Heart right ventricle (tissue), 16 donors: ENCODE measurements at regions not wholly inside any gene's neighbourhood (a gene's known extent, or its start where the extent isn't known, plus 50 kb on each side); places are given as distances from the start of the nearest gene placed in this dataset.
"Not testable (repeated sequence)": the region's sequence is repeated elsewhere in the genome, so short reads cannot be mapped to it uniquely, and the experiment has no call there.

Experiments
- ATAC-seq, 8 donors: fragments of 200-7000 bp; cut with Tn5 transposase; one replicate each; pipeline ENCODE4 v1.9.1; 2020; ENCODE audit warnings: mild to moderate bottlenecking in 8 of 8, moderate library complexity in 8 of 8, moderate number of reproducible peaks in 1 of 8
- DNase-seq, 2 donors: peaks; one replicate each; pipeline ENCODE4 v3.0.0-alpha.2; 2020
- H3K27ac ChIP-seq, 10 donors: fragments of 200-600 bp; sonication (generic) in 2 of 10; one replicate each; pipeline versions ENCODE4 v1.5.0 to v1.8.0; 2020 to 2022; ENCODE audit warnings: mild to moderate bottlenecking in 3 of 10
- H3K27me3 ChIP-seq, 7 donors: fragments of 200-600 bp; one replicate each; pipeline ENCODE4 v1.8.0; 2021 to 2022; ENCODE audit warnings: mild to moderate bottlenecking in 2 of 7
- H3K36me3 ChIP-seq, 9 donors: fragments of 200-600 bp; sonication (generic) in 1 of 9; one replicate each; pipeline versions ENCODE4 v1.5.0 to v1.8.0; 2020 to 2022; ENCODE audit warnings: mild to moderate bottlenecking in 2 of 9
- H3K4me1 ChIP-seq, 9 donors: fragments of 200-600 bp; sonication (generic) in 1 of 9; one replicate each; pipeline versions ENCODE4 v1.5.0 to v1.8.0; 2020 to 2022; ENCODE audit warnings: mild to moderate bottlenecking in 4 of 9
- H3K4me3 ChIP-seq, 10 donors: fragments of 200-600 bp; sonication (generic) in 2 of 10; one replicate each; pipeline versions ENCODE4 v1.5.0 to v1.8.0; 2020 to 2022; ENCODE audit warnings: mild to moderate bottlenecking in 7 of 10, moderate library complexity in 2 of 10
- H3K9me3 ChIP-seq, 11 donors: fragments of 200-600 bp in 10 of 11; sonication (generic) in 2 of 11; one replicate each; pipeline versions ENCODE4 v1.5.0 to v1.8.0; 2013 to 2022; ENCODE audit warnings: mild to moderate bottlenecking in 2 of 11, control low read depth in 1 of 11, moderate library complexity in 1 of 11
- CTCF ChIP-seq, 9 donors: fragments of 200-600 bp; sonication (generic) in 2 of 9; IDR thresholded peaks; one replicate each; pipeline versions ENCODE4 v1.5.0 to v1.8.0; 2021 to 2022; ENCODE audit warnings: antibody characterized with exemption in 9 of 9, mild to moderate bottlenecking in 5 of 9, moderate library complexity in 1 of 9
- WGBS, 2 donors: extraction: QIAGEN DNeasy Blood & Tissue Kit; methylation state at CpG; one replicate each; pipeline ENCODE4 v1.1.7; 2013; ENCODE audit warnings: inconsistent platforms in 1 of 2; 5-methylcytosine and 5-hydroxymethylcytosine counted together
- intact Hi-C, 10 donors: fragments of 100-400 bp; cut with DNase I; formaldehyde crosslinking; loops; one replicate each; pipeline versions ENCODE4 v1.11.1 to v1.14.2; 2022
- donor health status: Arrhythmogenic right ventricular cardiomyopathy.
- donor health status: ischemic (EF 13 %, LVEDD 7.1; RV severe dilation, severe dysfunction).
- donor health status: healthy with polysubstance abuse.
- donor health status: DM: no; HTN: yes; CAD: no.
- donor health status: DM: no; HTN: no; CAD: no.
- donor health status: ischemic (EF 25% LVEDD 6.9; RV normal size, moderate dysfunction).
- donor health status: ischemic (EF 25% LVEDD 5.7; RV mildly dilated, moderate dysfunction).
- donor health status: healthy.
- donor health status: DM: yes; HTN: yes; CAD: no.
- donor health status: Ischemic cardiomyopathy.
- donor health status: ischemic (EF 35%, LVEDD 5.7; RV mildly dilated, moderate dysfunction).
- donor health status: nonischemic (EF 11% LVEDD 7.7; RV severe dilation, severe dysfunction).
- donor health status: DM: yes; HTN: yes; CAD: no.
- donor health status: PGD.
- donor health status: ischemic (EF 29% LVEDD 5.4; RV normal size, mild dysfunction).
- donor health status: nonischemic (EF 23%, LVEDD 6.1; RV moderate dilation, normal function).

GRCh38 chr7:109579901-109580300 is 1010.2 kb downstream of the DNAJB9 start:
- H3K27ac ChIP-seq: no peak overlapping the region
- no peaks in the 10 kb centered on the region for H3K36me3 ChIP-seq
- H3K9me3 ChIP-seq: peaks cover 0 to 17% (median 0%) of the 10 kb centered on the region in 11 donors
- ATAC-seq: no peak
- DNase-seq: no peak
- TF ChIP-seq CTCF (IDR thresholded peaks at IDR 0.05): no peak
- H3K27me3 ChIP-seq: no peaks in the 10 kb centered on the region
- no peak overlapping the region for H3K4me3 ChIP-seq
- no peaks in the 10 kb centered on the region for H3K4me1 ChIP-seq
- intact Hi-C loops: no loop called here
- WGBS, 2 donors: 60 to 61% methylated on average over 4 of the region's 4 CpGs

GRCh38 chr7:109582211-109582610 is 1012.5 kb downstream of the DNAJB9 start:
- Histone ChIP-seq H3K4me1 (no peaks in the 10 kb centered on the region), H3K27me3 (no peaks in the 10 kb centered on the region), H3K4me3 (no peak overlapping the region), H3K36me3 (no peaks in the 10 kb centered on the region), H3K27ac (no peak overlapping the region), H3K9me3 (peaks cover 0 to 40% (median 5%) of the 10 kb centered on the region in 11 donors)
- intact Hi-C loops: no loop called here
- DNase-seq: no peak
- TF ChIP-seq CTCF (IDR thresholded peaks at IDR 0.05): no peak
- no peak for ATAC-seq

- H3K9me3 ChIP-seq, H3K27ac ChIP-seq, H3K4me1 ChIP-seq, H3K27me3 ChIP-seq, H3K4me3 ChIP-seq, H3K36me3 ChIP-seq, ATAC-seq, DNase-seq, intact Hi-C loops: not testable (repeated sequence)
- WGBS, 2 donors: 75 to 80% methylated on average over 9 of the region's 9 CpGs
Measured at GRCh38 chr7:109596948-109597347, 1027.3 kb downstream of the DNAJB9 start.

- Histone ChIP-seq H3K4me3 (no peak overlapping the region), H3K4me1 (no peaks in the 10 kb centered on the region), H3K9me3 (peaks cover 0 to 15% (median 0%) of the 10 kb centered on the region in 11 donors), H3K36me3 (no peaks in the 10 kb centered on the region), H3K27me3 (no peaks in the 10 kb centered on the region), H3K27ac (no peak overlapping the region)
- ATAC-seq (no peak), DNase-seq (no peak)
- no peak for TF ChIP-seq CTCF (IDR thresholded peaks at IDR 0.05)
- WGBS, 2 donors: 97% methylated on average over 1 of the region's 1 CpG
- intact Hi-C loops: no loop called here
Measured at GRCh38 chr7:109611656-109612055, 1042.0 kb downstream of the DNAJB9 start.

GRCh38 chr7:109616551-109617069 is 1046.9 kb downstream of the DNAJB9 start:
- Histone ChIP-seq H3K9me3 (peaks cover 0 to 20% (median 0%) of the 10 kb centered on the region in 11 donors), H3K4me3 (no peak overlapping the region), H3K36me3 (no peaks in the 10 kb centered on the region), H3K27me3 (no peaks in the 10 kb centered on the region), H3K27ac (no peak overlapping the region), H3K4me1 (no peaks in the 10 kb centered on the region)
- intact Hi-C loops: no loop called here
- no peak for DNase-seq
- no peak for TF ChIP-seq CTCF (IDR thresholded peaks at IDR 0.05)
- WGBS, 2 donors: 95 to 98% methylated on average over 3 of the region's 3 CpGs
- no peak for ATAC-seq
